GM23248 (cell line): ENCODE measurements at regions not wholly inside any gene's neighbourhood (a gene's known extent, or its start where the extent isn't known, plus 50 kb on each side); places are given as distances from the start of the nearest gene placed in this dataset.

Experiments used
- DNase-seq: peaks from one replicate; pipeline ENCODE4 v3.0.0-alpha.2; 2015
- H2AFZ ChIP-seq: fragments of 200-600 bp; sonication (generic); 2 replicates; pipeline ENCODE4 v1.6.1; 2016; ENCODE audit warnings: antibody characterized with exemption
- H3F3A ChIP-seq: fragments of 200-600 bp; sonication (generic); 2 replicates; pipeline ENCODE4 v1.6.1; 2016; ENCODE audit warnings: mild to moderate bottlenecking, antibody characterized with exemption, mixed run types; ENCODE audit not compliant: insufficient read depth
- H3K27ac ChIP-seq: fragments of 200-600 bp; sonication (generic); 2 replicates; pipeline ENCODE4 v1.5.1; 2016; ENCODE audit warnings: mild to moderate bottlenecking
- H3K27me3 ChIP-seq: fragments of 200-600 bp; sonication (generic); replicated peaks from 2 replicates; pipeline ENCODE4 v1.6.1; 2016; ENCODE audit warnings: mild to moderate bottlenecking; ENCODE audit not compliant: insufficient read depth
- H3K36me3 ChIP-seq: fragments of 200-600 bp; sonication (generic); 2 replicates; pipeline ENCODE4 v1.6.1; 2016; ENCODE audit warnings: low read depth, mild to moderate bottlenecking
- H3K4me1 ChIP-seq: fragments of 200-600 bp; sonication (generic); 2 replicates; pipeline ENCODE4 v1.6.1; 2016; ENCODE audit warnings: mild to moderate bottlenecking; ENCODE audit not compliant: insufficient read depth
- H3K4me2 ChIP-seq: fragments of 200-600 bp; sonication (generic); one replicate; pipeline ENCODE4 v1.6.1; 2016; ENCODE audit warnings: mild to moderate bottlenecking; ENCODE audit not compliant: unreplicated experiment
- H3K4me3 ChIP-seq: fragments of 200-600 bp; sonication (generic); 2 replicates; pipeline ENCODE4 v1.5.1; 2016; ENCODE audit warnings: mild to moderate bottlenecking
- H3K79me2 ChIP-seq: fragments of 200-600 bp; sonication (generic); 2 replicates; pipeline ENCODE4 v1.6.1; 2016; ENCODE audit warnings: mild to moderate bottlenecking; ENCODE audit not compliant: insufficient read depth
- H3K9ac ChIP-seq: fragments of 200-600 bp; sonication (generic); 2 replicates; pipeline ENCODE4 v1.6.1; 2016; ENCODE audit warnings: mild to moderate bottlenecking
- H3K9me2 ChIP-seq: fragments of 200-600 bp; sonication (generic); 2 replicates; pipeline ENCODE4 v1.6.1; 2016; ENCODE audit warnings: mixed run types, mild to moderate bottlenecking, moderate library complexity; ENCODE audit not compliant: insufficient read depth
- H3K9me3 ChIP-seq: fragments of 200-600 bp; sonication (generic); one replicate; pipeline ENCODE4 v1.6.1; 2017; ENCODE audit warnings: low read depth
- H4K20me1 ChIP-seq: fragments of 200-600 bp; sonication (generic); 2 replicates; pipeline ENCODE4 v1.6.0; 2016; ENCODE audit not compliant: insufficient read depth
- EZH2 ChIP-seq: fragments of 200-600 bp; sonication (generic); IDR thresholded peaks from 2 replicates; pipeline ENCODE4 v1.6.1; 2018; ENCODE audit warnings: antibody characterized with exemption, mild to moderate bottlenecking; ENCODE audit not compliant: insufficient read depth, poor library complexity, severe bottlenecking
- EZH2phosphoT487 ChIP-seq: fragments of 200-600 bp; sonication (generic); IDR thresholded peaks from 2 replicates; pipeline ENCODE4 v1.6.1; 2018; ENCODE audit warnings: antibody characterized with exemption, moderate library complexity, mild to moderate bottlenecking, low read depth; ENCODE audit not compliant: insufficient read depth
- WGBS, 2 experiments: methylation state at CpG; one replicate each; pipeline ENCODE4 v1.1.6; 2015 to 2017; ENCODE audit warnings: low lambda C conversion rate in 2 of 2, low coverage in 1 of 2; ENCODE audit errors: missing lambda C conversion rate in 2 of 2; 5-methylcytosine and 5-hydroxymethylcytosine counted together
- in situ Hi-C: fragments of 300-500 bp; cut with MboI; formaldehyde crosslinking; loops from 2 replicates; pipeline ENCODE4 v1.15.0; 2020

- no peak for DNase-seq
- no peak for TF ChIP-seq EZH2phosphoT487
- TF ChIP-seq EZH2: no peak
- Histone ChIP-seq H3K36me3 (no peaks in the 10 kb centered on the region), H3K4me2 (no peak overlapping the region), H3K9me3 (no peaks in the 10 kb centered on the region), H4K20me1 (peaks cover 6% of the 10 kb centered on the region; the same call in 1 of the 2 replicates), H3K9me2 (no peaks in the 10 kb centered on the region), H3K4me1 (peaks cover 14% of the 10 kb centered on the region), H3K9ac (no peak overlapping the region), H3K27me3 (no peaks in the 10 kb centered on the region), H3K27ac (no peak overlapping the region), H3K4me3 (no peak overlapping the region), H3K79me2 (peaks cover 86% of the 10 kb centered on the region), H2AFZ (no peak overlapping the region; the same call in 1 of the 2 replicates), H3F3A (peaks cover 8% of the 10 kb centered on the region)
- in situ Hi-C loops: no loop called here
- 50 to 66% methylated on average over 1 of the region's 1 CpG for WGBS, 2 experiments
Measured at GRCh38 chr9:109857336-109857735, 77.3 kb downstream of the PALM2AKAP2 start.

GRCh38 chr9:109859447-109859846 is 79.4 kb downstream of the PALM2AKAP2 start:
- H3K27me3 ChIP-seq: no peaks in the 10 kb centered on the region
- peak; percentile 36 for DNase-seq
- TF ChIP-seq EZH2phosphoT487 (no peak), EZH2 (no peak)
- peaks cover 86% of the 10 kb centered on the region for H3K79me2 ChIP-seq
- H3K4me3 ChIP-seq: no peak overlapping the region
- H2AFZ ChIP-seq: no peak overlapping the region
- H3K9ac ChIP-seq: no peak overlapping the region
- peaks cover 15% of the 10 kb centered on the region for H3K4me1 ChIP-seq
- H3K27ac ChIP-seq: no peak overlapping the region
- no peaks in the 10 kb centered on the region for H3K9me2 ChIP-seq
- 97 to 98% methylated on average over 2 of the region's 2 CpGs for WGBS, 2 experiments
- H3K4me2 ChIP-seq: no peak overlapping the region
- H4K20me1 ChIP-seq: peaks cover 10% of the 10 kb centered on the region; the same call in 1 of the 2 replicates
- peaks cover 12% of the 10 kb centered on the region for H3F3A ChIP-seq
- H3K9me3 ChIP-seq: no peaks in the 10 kb centered on the region
- in situ Hi-C loops: no loop called here
- no peaks in the 10 kb centered on the region for H3K36me3 ChIP-seq

- Histone ChIP-seq H3K79me2 (peaks cover 85% of the 10 kb centered on the region), H4K20me1 (peaks cover 10% of the 10 kb centered on the region; the same call in 1 of the 2 replicates), H3K4me2 (no peak overlapping the region), H3K4me1 (peaks cover 15% of the 10 kb centered on the region), H3K9ac (no peak overlapping the region), H3K27me3 (no peaks in the 10 kb centered on the region), H3K9me2 (no peaks in the 10 kb centered on the region), H3F3A (peaks cover 12% of the 10 kb centered on the region), H3K4me3 (no peak overlapping the region), H2AFZ (no peak overlapping the region), H3K36me3 (no peaks in the 10 kb centered on the region), H3K9me3 (no peaks in the 10 kb centered on the region), H3K27ac (no peak overlapping the region)
- WGBS, 2 experiments: 68 to 76% methylated on average over 2 of the region's 2 CpGs
- no peak for TF ChIP-seq EZH2phosphoT487
- no peak for TF ChIP-seq EZH2
- in situ Hi-C loops: no loop called here
- DNase-seq: no peak
Measured at GRCh38 chr9:109860521-109860920, 80.5 kb downstream of the PALM2AKAP2 start.

- in situ Hi-C loops: no loop called here
- Histone ChIP-seq H3K9me3 (no peaks in the 10 kb centered on the region), H3K27ac (peak overlapping the region; percentile 25), H3K9me2 (no peaks in the 10 kb centered on the region), H3K4me3 (0 out of 2 replicates have a peak overlapping the region, but pooled peaks have one; percentile 0), H3K4me1 (peaks cover 15% of the 10 kb centered on the region), H3F3A (peaks cover 12% of the 10 kb centered on the region), H4K20me1 (peaks cover 8% of the 10 kb centered on the region; the same call in 1 of the 2 replicates), H3K79me2 (peaks cover 85% of the 10 kb centered on the region), H3K27me3 (no peaks in the 10 kb centered on the region), H3K36me3 (no peaks in the 10 kb centered on the region), H3K9ac (no peak overlapping the region; the same call in 1 of the 2 replicates), H3K4me2 (peak overlapping the region; percentile 34), H2AFZ (no peak overlapping the region)
- peak; percentile 64 for DNase-seq
- TF ChIP-seq EZH2phosphoT487: no peak
- no peak for TF ChIP-seq EZH2
- WGBS, 2 experiments: 5 to 11% methylated on average over 4 of the region's 4 CpGs
Measured at GRCh38 chr9:109861499-109861898, 81.5 kb downstream of the PALM2AKAP2 start.

GRCh38 chr9:109861918-109862317 is 81.9 kb downstream of the PALM2AKAP2 start:
- Histone ChIP-seq H3K27ac (peak overlapping the region; percentile 25), H3K4me3 (0 out of 2 replicates have a peak overlapping the region, but pooled peaks have one; percentile 0), H3K79me2 (peaks cover 86% of the 10 kb centered on the region), H3K9ac (no peak overlapping the region; the same call in 1 of the 2 replicates), H3K27me3 (no peaks in the 10 kb centered on the region), H3K4me2 (peak overlapping the region; percentile 34), H4K20me1 (peaks cover 9% of the 10 kb centered on the region; the same call in 1 of the 2 replicates), H2AFZ (no peak overlapping the region), H3F3A (peaks cover 12% of the 10 kb centered on the region), H3K4me1 (peaks cover 15% of the 10 kb centered on the region), H3K9me3 (no peaks in the 10 kb centered on the region), H3K36me3 (no peaks in the 10 kb centered on the region), H3K9me2 (no peaks in the 10 kb centered on the region)
- in situ Hi-C loops: no loop called here
- TF ChIP-seq EZH2: no peak
- TF ChIP-seq EZH2phosphoT487: no peak
- DNase-seq: peak; percentile 65
